Tongue (tissue), 1 donor: ENCODE measurements at regions not wholly inside any gene's neighbourhood (a gene's known extent, or its start where the extent isn't known, plus 50 kb on each side); places are given as distances from the start of the nearest gene placed in this dataset.
"Not testable (repeated sequence)": the region's sequence is repeated elsewhere in the genome, so short reads cannot be mapped to it uniquely, and the experiment has no call there.

Experiments
- DNase-seq: peaks from one replicate; pipeline ENCODE4 v3.0.0-alpha.2; 2015

DNA sequence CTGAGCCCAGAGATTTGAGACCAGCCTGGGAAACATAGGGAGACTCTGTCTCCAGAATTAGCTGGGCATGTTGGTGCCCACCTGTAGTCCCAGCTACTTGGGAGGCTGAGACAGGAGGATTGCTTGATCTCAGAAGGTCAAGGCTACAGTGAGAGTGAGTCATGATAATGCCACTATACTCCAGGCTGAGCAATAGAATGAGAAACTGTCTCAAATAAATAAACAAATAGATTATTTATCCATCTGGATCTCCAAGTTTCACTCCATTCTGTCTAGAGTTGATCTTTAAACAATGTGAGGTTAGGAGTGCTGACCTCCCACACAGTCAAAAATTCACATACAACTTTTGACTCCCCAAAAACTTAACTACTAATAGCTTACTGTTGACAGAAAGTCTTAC, 106.8 kb upstream of the PALMD start:
- no peak for DNase-seq

DNA sequence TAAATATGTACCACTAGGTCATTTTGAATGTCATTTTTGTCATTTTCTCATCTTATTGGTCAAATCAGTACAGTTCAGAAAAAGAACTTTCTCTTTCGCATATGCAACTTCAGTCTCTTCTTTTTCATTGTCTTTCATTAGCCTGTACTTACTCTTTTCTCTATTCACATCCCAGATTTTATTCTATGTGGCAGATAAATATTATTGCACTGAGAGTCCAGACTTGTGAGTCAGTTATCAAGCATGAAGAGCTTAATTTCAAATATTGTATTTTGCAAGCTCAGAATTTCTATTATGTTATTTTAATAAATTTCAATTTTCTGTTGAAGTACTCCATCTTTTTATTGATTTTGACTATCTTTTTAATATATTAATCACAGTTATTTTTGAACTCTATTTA, 105.2 kb upstream of the PALMD start:
- no peak for DNase-seq

DNA sequence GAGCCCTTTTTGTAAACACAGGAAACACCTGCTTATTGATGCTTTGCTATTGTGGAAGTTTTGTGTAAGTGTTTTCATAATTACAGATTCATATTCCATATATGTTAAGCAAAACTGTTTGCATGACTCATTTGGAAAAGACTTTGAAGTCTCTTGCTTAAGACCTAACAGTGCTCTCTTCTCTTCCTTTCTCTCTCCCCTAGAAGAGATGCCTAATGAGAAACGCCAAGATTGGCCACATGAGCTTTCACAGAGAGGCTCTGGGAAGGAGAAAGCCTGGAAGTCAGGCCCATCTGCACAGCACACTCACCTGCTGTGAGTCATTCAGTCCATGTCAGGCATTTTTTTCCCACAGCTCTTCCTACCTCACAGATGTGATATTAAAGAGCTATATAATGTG, 101.6 kb upstream of the PALMD start:
- DNase-seq, result peak; percentile 90

- peak; percentile 28 for DNase-seq
These were observed 99.2 kb upstream of the PALMD start for GRCh38 chr1:99546432-99547416.

DNA sequence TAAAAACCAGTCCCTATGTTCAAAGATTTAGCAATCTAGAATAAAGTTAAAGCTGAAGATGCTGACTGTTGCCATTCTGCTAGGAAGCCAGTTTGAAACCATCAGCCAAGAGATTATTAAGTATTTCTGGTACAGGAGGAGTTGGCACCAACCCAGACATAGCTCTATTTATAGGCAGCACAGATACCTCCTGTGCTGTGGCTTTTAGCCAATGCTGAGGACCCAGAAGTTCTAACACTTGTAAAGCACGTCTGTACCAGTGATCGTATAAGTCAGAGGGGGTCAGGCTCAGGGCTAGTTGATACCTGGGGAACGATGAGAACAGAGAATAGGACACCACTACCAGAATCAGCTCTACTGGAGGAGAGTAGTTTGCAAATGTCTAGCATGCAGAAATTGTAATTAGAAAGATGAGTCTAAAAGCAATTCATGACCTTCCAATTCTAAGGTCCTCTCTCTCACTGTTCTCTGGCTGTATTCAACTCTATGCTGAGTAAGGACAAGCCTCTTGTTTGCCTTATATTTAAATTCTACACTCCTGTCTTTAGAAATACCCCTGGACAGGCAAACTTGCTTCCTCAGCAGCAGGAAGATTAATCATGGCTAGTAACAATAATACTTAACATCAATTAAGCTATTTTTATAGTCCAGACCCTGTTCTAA, 96.8 kb upstream of the PALMD start:
- peak; percentile 80 for DNase-seq

- DNase-seq, result no peak
These were observed 95.7 kb upstream of the PALMD start for GRCh38 chr1:99550198-99550597.

GRCh38 chr1:99551812-99552614, 93.9 kb upstream of the PALMD start:
- no peak for DNase-seq

DNA sequence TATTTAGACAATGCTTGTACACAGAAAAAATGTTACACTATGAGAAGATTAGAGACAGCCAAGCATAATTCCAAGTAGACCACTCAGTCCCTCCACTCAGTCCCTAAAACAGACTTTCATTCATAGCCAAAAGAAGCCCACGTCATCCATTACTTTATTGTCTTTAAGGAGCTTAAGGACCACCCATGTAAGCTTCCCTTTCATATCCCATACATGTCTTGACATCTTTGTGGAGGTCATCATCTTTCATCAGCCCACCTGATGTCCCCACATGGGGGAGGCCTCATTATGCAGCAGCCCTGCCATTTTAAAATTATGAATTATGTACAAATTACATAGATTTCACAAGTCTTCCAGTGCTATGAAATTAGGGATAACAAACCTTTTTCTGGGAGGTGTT, 92.6 kb upstream of the PALMD start:
- DNase-seq, result no peak

DNA sequence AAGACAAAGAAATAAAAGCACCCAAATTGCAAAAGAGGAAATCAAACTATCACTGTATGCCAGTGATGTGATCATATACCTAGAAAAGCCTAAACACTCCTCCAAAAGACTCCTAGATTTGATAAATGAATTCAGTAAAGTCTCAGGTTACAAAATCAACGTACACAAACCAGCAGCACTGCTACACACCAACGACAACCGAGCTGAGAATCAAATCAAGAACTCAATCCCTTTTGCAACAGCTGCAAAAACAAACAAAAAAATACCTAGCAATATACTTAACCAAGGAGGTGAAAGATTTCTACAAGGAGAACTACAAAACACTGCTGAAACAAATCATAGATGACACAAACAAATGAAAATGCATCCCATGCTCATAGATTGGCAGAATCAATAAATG, 92.1 kb upstream of the PALMD start:
- DNase-seq, result not testable (repeated sequence)

GRCh38 chr1:99554727-99555126, 91.2 kb upstream of the PALMD start:
- DNase-seq, result no peak

DNA sequence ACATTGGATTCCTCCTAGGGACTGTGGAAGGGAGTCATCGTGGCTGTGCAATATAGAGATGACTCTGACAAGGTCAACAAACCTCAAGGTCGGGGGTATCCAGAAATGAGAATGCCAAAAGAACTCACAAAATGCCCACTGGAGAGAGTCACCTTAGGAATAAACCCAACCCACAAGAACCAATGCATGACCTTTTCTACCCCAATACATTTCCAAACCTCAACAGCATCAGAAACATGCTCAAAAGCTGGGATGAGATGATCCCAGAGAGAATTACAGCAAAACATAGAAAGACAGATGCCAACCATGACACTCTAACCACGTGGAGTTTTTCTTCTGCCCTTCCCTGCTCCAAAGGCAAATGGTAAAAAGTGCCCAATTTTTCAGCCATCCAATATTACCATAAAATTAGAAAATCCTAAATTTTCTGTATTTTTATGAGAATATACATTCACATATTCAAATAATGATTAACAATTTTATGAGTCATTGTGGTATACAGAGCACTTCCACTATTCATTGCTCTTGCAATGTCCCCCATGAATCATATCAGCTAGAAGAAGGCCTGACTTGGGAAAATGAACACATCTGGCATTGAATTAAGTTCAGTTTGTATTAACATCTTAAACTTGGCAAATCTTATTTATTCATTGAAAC, 88.2 kb upstream of the PALMD start:
- no peak for DNase-seq

DNA sequence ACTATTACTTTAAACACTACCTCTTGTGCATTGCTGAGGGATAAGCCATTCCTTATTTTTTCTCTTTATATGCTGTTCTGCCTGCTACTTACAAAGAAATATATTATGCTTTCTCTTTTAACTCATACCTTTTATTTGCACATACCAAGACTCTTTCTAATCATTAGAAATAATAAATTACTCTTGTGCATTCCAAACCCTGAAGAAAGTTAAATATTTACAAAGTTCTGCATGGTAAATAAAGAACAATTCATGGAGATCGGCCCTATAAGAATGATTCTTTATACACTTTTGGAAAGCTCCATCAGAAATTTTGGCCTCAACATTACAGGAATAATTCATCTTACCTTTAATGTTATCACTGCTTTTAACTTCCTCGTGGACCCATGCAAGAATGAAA, 86.7 kb upstream of the PALMD start:
- no peak for DNase-seq

GRCh38 chr1:99560207-99561040, 85.5 kb upstream of the PALMD start:
- DNase-seq, result no peak

GRCh38 chr1:99561952-99562351, 84.0 kb upstream of the PALMD start:
- DNase-seq, result no peak

- no peak for DNase-seq
These were observed 80.2 kb upstream of the PALMD start for GRCh38 chr1:99565606-99566289.

- no peak for DNase-seq
These were observed 79.5 kb upstream of the PALMD start for GRCh38 chr1:99566290-99567021.

DNA sequence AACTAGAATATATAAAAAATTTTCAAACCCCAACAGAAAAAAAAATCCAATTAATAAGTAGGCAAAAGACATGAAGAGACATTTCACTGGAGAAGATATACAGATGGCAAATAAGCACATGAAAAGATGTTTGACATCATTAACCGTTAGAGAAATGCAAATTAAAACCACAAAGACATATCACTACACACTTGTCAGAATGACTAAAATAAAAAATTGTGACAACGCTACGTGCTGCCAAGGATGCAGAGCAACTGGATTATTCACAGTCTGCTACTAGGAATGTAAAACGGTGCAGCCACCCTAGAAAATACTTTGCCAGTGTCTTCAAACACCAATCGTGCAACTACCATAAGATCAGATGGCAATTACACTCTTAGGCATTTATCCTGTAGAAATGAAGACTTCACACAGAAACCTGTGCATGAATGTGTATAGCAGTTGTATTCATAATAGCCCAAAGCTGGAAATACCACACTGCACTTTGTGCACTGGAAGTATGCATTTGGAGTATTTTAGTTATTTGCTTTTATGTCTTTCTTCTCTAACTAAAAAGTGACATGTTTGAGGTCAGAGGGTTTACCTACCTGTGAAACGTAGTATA, 75.3 kb upstream of the PALMD start:
- no peak for DNase-seq

GRCh38 chr1:99571092-99571734, 74.7 kb upstream of the PALMD start:
- DNase-seq, result no peak
